H1 (cell line): ENCODE measurements at regions not wholly inside any gene's neighbourhood (a gene's known extent, or its start where the extent isn't known, plus 50 kb on each side); places are given as distances from the start of the nearest gene placed in this dataset.

Experiments
- BACH1 ChIP-seq: IDR thresholded peaks from 2 replicates; pipeline ENCODE4 v1.6.1; 2012; ENCODE audit warnings: low read length, improper control_type of control experiment
- TF ChIP-seq, protein P1 (sequence below): fragments of 300-600 bp; sonication (generic); IDR thresholded peaks from 2 replicates; pipeline ENCODE4 v1.7.1; 2012; ENCODE audit warnings: low read length, moderate library complexity, mild to moderate bottlenecking, inconsistent platforms; ENCODE audit not compliant: insufficient replicate concordance

DNA sequence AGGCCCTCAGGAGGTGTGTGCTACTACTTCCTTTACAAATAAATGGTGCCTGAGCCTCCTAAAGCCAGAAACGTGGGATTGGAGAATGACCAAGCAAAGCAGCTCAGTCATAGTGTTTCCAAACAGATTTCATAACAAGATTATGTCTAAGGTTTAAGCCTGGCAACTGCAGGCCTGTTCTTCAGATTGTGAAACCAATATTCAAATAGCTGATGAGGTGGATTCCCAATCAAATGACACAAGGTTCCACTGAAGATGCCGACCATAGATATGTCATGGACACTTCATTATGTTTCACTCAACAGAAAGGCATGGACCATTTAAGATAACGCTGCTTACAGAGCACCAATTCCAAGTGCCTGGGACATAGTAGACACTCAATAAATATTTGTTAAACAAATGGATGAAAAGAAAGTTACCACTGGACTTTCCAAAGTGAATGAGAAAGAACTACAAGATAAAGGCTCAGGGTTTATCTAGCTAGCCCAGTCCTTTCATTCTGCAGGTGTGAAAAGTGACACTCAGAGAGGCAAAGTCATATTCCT is 189.5 kb downstream of the ACTL7B start (continued):
- TF ChIP-seq, protein P1, sequence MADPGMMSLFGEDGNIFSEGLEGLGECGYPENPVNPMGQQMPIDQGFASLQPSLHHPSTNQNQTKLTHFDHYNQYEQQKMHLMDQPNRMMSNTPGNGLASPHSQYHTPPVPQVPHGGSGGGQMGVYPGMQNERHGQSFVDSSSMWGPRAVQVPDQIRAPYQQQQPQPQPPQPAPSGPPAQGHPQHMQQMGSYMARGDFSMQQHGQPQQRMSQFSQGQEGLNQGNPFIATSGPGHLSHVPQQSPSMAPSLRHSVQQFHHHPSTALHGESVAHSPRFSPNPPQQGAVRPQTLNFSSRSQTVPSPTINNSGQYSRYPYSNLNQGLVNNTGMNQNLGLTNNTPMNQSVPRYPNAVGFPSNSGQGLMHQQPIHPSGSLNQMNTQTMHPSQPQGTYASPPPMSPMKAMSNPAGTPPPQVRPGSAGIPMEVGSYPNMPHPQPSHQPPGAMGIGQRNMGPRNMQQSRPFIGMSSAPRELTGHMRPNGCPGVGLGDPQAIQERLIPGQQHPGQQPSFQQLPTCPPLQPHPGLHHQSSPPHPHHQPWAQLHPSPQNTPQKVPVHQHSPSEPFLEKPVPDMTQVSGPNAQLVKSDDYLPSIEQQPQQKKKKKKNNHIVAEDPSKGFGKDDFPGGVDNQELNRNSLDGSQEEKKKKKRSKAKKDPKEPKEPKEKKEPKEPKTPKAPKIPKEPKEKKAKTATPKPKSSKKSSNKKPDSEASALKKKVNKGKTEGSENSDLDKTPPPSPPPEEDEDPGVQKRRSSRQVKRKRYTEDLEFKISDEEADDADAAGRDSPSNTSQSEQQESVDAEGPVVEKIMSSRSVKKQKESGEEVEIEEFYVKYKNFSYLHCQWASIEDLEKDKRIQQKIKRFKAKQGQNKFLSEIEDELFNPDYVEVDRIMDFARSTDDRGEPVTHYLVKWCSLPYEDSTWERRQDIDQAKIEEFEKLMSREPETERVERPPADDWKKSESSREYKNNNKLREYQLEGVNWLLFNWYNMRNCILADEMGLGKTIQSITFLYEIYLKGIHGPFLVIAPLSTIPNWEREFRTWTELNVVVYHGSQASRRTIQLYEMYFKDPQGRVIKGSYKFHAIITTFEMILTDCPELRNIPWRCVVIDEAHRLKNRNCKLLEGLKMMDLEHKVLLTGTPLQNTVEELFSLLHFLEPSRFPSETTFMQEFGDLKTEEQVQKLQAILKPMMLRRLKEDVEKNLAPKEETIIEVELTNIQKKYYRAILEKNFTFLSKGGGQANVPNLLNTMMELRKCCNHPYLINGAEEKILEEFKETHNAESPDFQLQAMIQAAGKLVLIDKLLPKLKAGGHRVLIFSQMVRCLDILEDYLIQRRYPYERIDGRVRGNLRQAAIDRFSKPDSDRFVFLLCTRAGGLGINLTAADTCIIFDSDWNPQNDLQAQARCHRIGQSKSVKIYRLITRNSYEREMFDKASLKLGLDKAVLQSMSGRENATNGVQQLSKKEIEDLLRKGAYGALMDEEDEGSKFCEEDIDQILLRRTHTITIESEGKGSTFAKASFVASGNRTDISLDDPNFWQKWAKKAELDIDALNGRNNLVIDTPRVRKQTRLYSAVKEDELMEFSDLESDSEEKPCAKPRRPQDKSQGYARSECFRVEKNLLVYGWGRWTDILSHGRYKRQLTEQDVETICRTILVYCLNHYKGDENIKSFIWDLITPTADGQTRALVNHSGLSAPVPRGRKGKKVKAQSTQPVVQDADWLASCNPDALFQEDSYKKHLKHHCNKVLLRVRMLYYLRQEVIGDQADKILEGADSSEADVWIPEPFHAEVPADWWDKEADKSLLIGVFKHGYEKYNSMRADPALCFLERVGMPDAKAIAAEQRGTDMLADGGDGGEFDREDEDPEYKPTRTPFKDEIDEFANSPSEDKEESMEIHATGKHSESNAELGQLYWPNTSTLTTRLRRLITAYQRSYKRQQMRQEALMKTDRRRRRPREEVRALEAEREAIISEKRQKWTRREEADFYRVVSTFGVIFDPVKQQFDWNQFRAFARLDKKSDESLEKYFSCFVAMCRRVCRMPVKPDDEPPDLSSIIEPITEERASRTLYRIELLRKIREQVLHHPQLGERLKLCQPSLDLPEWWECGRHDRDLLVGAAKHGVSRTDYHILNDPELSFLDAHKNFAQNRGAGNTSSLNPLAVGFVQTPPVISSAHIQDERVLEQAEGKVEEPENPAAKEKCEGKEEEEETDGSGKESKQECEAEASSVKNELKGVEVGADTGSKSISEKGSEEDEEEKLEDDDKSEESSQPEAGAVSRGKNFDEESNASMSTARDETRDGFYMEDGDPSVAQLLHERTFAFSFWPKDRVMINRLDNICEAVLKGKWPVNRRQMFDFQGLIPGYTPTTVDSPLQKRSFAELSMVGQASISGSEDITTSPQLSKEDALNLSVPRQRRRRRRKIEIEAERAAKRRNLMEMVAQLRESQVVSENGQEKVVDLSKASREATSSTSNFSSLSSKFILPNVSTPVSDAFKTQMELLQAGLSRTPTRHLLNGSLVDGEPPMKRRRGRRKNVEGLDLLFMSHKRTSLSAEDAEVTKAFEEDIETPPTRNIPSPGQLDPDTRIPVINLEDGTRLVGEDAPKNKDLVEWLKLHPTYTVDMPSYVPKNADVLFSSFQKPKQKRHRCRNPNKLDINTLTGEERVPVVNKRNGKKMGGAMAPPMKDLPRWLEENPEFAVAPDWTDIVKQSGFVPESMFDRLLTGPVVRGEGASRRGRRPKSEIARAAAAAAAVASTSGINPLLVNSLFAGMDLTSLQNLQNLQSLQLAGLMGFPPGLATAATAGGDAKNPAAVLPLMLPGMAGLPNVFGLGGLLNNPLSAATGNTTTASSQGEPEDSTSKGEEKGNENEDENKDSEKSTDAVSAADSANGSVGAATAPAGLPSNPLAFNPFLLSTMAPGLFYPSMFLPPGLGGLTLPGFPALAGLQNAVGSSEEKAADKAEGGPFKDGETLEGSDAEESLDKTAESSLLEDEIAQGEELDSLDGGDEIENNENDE, result no peak
- no peak for TF ChIP-seq BACH1
